Prostate gland (tissue), 2 donors: ENCODE measurements at regions not wholly inside any gene's neighbourhood (a gene's known extent, or its start where the extent isn't known, plus 50 kb on each side); places are given as distances from the start of the nearest gene placed in this dataset.

Source experiments
- DNase-seq: peaks from one replicate; pipeline ENCODE4 v3.0.0-alpha.2; 2019; ENCODE audit warnings: low spot score
- H3K27ac ChIP-seq, 2 donors: fragments of 200-600 bp; sonication (generic); 2 replicates each; pipeline ENCODE4 v1.5.1; 2017 to 2019
- H3K27me3 ChIP-seq: fragments of 200-600 bp; sonication (generic); replicated peaks from 2 replicates; pipeline ENCODE4 v1.5.1; 2019; ENCODE audit not compliant: insufficient read depth
- H3K36me3 ChIP-seq, 2 donors: fragments of 200-600 bp; sonication (generic); 1 replicate in 1 of 2; 2 replicates in 1 of 2; pipeline versions ENCODE4 v1.5.1 to v1.8.1; 2017 to 2019
- H3K4me1 ChIP-seq: fragments of 200-600 bp; sonication (generic); replicated peaks from 2 replicates; pipeline ENCODE4 v1.5.1; 2019
- H3K4me3 ChIP-seq, 2 donors: fragments of 200-600 bp; sonication (generic); 2 replicates each; pipeline ENCODE4 v1.5.1; 2017 to 2019
- H3K9me3 ChIP-seq: fragments of 200-600 bp; sonication (generic); 2 replicates; pipeline ENCODE4 v1.5.1; 2017
- POLR2A ChIP-seq: fragments of 450-650 bp; IDR thresholded peaks from one replicate; pipeline ENCODE4 v1.6.1; 2016; ENCODE audit warnings: antibody characterized with exemption, mild to moderate bottlenecking
- POLR2AphosphoS5 ChIP-seq: sonication (generic); formaldehyde crosslinking; IDR thresholded peaks from one replicate; pipeline ENCODE4 v1.6.1; 2017; ENCODE audit warnings: antibody characterized with exemption
- WGBS: methylation state at CpG from one replicate; pipeline ENCODE4 v1.1.5; 2018; 5-methylcytosine and 5-hydroxymethylcytosine counted together
- intact Hi-C: fragments of 100-400 bp; cut with DNase I; formaldehyde crosslinking; loops from one replicate; pipeline ENCODE4 v1.14.2; 2022
- TF ChIP-seq, protein P1 (sequence below), 4 experiments: fragments of 200-600 bp in 2 of 4; fragments of 450-650 bp in 2 of 4; sonication (generic) in 2 of 4; IDR thresholded peaks; 1 replicate in 3 of 4; 2 replicates in 1 of 4; pipeline ENCODE4 v1.5.1; 2016 to 2019; ENCODE audit warnings: antibody characterized with exemption in 4 of 4, mild to moderate bottlenecking in 2 of 4, moderate library complexity in 2 of 4

DNA sequence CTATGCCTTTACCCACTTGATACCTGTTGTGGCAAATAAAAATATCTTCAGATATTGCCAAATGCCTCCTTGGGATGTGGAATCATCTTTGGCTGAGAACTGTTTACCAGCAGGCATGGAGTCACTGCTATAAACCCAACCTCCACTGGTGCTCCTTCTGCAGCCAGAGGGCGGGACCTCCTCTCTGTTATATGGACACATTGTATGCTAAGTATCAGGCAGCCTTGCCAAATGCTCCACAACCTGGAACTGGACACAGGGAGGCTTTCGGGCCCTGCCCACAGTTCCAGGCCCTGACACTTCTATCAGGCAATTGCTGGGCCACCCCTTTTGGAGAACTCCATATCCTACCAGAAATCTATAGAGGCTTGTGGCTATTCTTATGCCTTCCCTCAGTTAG is 201.0 kb downstream of the TMX1 start:
- no peaks in the 10 kb centered on the region for H3K36me3 ChIP-seq
- intact Hi-C loops, result no loop called here
- no peak overlapping the region for H3K4me3 ChIP-seq
- TF ChIP-seq POLR2A (no peak), POLR2AphosphoS5 (no peak)
- TF ChIP-seq, protein P1, sequence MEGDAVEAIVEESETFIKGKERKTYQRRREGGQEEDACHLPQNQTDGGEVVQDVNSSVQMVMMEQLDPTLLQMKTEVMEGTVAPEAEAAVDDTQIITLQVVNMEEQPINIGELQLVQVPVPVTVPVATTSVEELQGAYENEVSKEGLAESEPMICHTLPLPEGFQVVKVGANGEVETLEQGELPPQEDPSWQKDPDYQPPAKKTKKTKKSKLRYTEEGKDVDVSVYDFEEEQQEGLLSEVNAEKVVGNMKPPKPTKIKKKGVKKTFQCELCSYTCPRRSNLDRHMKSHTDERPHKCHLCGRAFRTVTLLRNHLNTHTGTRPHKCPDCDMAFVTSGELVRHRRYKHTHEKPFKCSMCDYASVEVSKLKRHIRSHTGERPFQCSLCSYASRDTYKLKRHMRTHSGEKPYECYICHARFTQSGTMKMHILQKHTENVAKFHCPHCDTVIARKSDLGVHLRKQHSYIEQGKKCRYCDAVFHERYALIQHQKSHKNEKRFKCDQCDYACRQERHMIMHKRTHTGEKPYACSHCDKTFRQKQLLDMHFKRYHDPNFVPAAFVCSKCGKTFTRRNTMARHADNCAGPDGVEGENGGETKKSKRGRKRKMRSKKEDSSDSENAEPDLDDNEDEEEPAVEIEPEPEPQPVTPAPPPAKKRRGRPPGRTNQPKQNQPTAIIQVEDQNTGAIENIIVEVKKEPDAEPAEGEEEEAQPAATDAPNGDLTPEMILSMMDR (IDR thresholded peaks at IDR 0.05), result no peak
- H3K27ac ChIP-seq, result no peak overlapping the region
- no peaks in the 10 kb centered on the region for H3K27me3 ChIP-seq
- WGBS, result 93% methylated on average over 2 of the region's 2 CpGs
- H3K9me3 ChIP-seq, result no peaks in the 10 kb centered on the region
- DNase-seq, result no peak
- no peaks in the 10 kb centered on the region for H3K4me1 ChIP-seq

DNA sequence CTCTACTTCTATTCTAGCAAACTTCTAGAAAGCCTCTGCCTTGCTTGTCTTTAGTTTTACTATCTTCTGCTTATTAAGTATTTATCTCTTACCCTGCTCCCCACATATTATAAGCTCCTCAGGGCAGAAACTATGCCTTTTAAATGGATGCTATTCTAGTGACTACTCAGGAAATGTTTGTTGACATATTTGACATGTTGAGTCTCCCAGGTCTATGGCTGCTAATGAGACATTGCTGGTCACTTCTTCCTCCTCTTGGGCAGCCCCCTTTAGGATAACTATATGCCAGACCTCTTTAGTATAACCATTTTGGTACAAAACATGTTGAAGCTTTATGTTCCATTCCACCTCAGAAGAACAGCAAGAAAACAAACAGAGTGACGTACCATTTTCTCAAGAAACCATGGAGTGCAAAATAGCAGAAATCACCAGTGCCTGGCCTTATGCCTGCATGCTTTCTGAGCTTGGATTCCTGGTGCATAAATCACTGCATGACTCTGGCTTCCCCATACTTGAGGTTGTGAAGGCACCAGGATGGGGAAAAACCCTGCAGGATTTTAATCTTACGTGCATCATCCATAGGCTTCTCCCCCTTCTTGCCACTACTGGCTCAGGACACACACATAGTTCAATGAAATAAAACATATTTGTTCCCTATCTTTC is 202.6 kb downstream of the TMX1 start:
- H3K27me3 ChIP-seq, result no peaks in the 10 kb centered on the region
- no peaks in the 10 kb centered on the region for H3K36me3 ChIP-seq
- no peaks in the 10 kb centered on the region for H3K9me3 ChIP-seq
- no peak for DNase-seq
- intact Hi-C loops, result no loop called here
- TF ChIP-seq POLR2AphosphoS5 (peak; percentile 24), POLR2A (no peak)
- TF ChIP-seq, protein P1 (IDR thresholded peaks at IDR 0.05), result no peak
- H3K4me3 ChIP-seq, result no peak overlapping the region
- no peak overlapping the region for H3K27ac ChIP-seq
- WGBS, result 37% methylated on average over 2 of the region's 2 CpGs
- no peaks in the 10 kb centered on the region for H3K4me1 ChIP-seq

DNA sequence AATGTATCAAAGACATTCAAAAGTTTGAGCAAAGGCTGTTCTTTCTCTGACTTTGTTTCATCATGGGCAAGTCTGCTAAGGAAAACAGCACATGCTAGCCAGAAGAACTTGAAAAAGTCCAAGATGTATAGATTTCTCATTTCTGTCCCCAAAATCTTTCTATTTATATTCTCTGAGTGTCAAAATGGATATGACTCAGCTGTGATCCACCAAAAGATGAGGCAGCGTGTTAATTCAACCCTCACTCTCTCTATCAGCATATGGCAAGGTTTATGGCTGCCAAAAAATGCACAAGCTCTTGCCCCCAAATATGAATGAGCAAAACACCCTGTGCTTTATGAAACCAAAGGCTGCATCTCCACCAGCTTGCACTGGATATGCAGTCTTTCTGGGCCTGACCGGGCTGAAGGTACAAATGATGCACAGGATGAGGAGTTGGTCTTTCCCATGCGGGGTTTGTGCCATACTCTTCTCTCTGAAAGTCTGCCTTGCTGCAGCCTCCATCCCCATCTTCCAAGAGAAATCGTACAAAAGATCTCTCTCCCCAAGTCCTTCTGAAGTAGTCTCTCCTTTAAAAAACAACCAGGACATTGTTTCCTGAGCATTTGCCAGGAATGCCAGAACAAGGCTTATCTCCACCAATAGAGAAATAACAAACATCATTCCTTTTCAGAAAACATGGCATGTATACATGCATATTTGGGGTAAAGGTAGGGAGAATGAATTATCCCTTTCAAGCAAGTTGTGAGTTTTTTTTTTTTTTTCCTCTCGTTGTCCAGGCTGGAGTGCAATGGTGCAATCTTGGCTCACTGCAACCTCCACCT is 203.4 kb downstream of the TMX1 start:
- no peak overlapping the region for H3K4me3 ChIP-seq
- TF ChIP-seq, protein P1 (IDR thresholded peaks at IDR 0.05), result no peak
- TF ChIP-seq POLR2A, result no peak
- intact Hi-C loops, result no loop called here
- H3K4me1 ChIP-seq, result no peaks in the 10 kb centered on the region
- H3K9me3 ChIP-seq, result no peaks in the 10 kb centered on the region
- H3K27me3 ChIP-seq, result no peaks in the 10 kb centered on the region
- no peak overlapping the region for H3K27ac ChIP-seq
- no peak for DNase-seq
- H3K36me3 ChIP-seq, result no peaks in the 10 kb centered on the region
- 82% methylated on average over 5 of the region's 5 CpGs for WGBS

DNA sequence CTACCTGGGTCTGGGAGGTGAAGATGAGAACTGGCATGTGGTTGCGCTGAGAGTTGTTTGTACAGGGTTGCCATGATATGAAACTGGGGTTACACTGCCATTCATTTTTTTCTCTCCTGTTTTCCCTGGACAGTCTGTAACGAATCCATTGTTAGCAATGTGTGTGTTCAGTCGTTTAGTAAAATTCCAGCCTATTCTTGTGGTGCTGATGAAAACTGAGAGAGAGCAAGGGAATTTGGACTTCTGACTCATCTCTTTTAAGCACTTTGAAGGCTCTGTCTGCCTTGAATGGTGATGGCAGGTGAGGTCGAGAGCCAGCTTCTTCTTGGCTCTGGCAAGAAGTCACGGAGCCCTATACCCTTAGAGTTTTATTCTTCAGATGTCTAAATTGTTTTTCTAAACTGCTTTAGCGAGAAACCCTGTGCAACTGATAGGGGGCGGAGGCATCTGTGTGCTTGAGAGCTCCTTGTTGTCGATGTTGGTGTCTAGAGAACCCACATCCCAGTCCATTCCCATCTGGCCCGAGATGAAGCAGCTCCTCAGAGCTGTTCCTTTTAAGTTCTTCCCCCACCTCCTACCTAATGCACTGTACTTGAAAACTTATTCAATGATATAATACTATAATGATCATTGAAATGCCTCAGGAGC is 204.4 kb downstream of the TMX1 start:
- H3K9me3 ChIP-seq, result no peaks in the 10 kb centered on the region

More for the DNA sequence above, 204.4 kb downstream of the TMX1 start:
- Histone ChIP-seq H3K4me3 (no peak overlapping the region), H3K27ac (no peak overlapping the region), H3K4me1 (no peaks in the 10 kb centered on the region), H3K36me3 (no peaks in the 10 kb centered on the region), H3K27me3 (no peaks in the 10 kb centered on the region)
- no peak for TF ChIP-seq POLR2A
- no peak for TF ChIP-seq POLR2AphosphoS5
- TF ChIP-seq, protein P1 (IDR thresholded peaks at IDR 0.05), result no peak
- WGBS, result 82% methylated on average over 9 of the region's 9 CpGs
- no peak for DNase-seq
- intact Hi-C loops, result no loop called here
